Skeletal muscle cell (primary cell): ENCODE measurements at regions not wholly inside any gene's neighbourhood (a gene's known extent, or its start where the extent isn't known, plus 50 kb on each side); places are given as distances from the start of the nearest gene placed in this dataset.
A peak's percentile ranks its signal among the peaks of the same experiment; 100 is the strongest.

ENCODE experiments used
- DNase-seq: peaks from one replicate; pipeline ENCODE4 v3.0.0-alpha.2; 2010; ENCODE audit warnings: low read depth
- H3K4me3 ChIP-seq: 2 replicates; pipeline ENCODE4 v1.5.1; 2011; ENCODE audit warnings: low read depth, mild to moderate bottlenecking, control low read depth, low read length, moderate library complexity

DNA sequence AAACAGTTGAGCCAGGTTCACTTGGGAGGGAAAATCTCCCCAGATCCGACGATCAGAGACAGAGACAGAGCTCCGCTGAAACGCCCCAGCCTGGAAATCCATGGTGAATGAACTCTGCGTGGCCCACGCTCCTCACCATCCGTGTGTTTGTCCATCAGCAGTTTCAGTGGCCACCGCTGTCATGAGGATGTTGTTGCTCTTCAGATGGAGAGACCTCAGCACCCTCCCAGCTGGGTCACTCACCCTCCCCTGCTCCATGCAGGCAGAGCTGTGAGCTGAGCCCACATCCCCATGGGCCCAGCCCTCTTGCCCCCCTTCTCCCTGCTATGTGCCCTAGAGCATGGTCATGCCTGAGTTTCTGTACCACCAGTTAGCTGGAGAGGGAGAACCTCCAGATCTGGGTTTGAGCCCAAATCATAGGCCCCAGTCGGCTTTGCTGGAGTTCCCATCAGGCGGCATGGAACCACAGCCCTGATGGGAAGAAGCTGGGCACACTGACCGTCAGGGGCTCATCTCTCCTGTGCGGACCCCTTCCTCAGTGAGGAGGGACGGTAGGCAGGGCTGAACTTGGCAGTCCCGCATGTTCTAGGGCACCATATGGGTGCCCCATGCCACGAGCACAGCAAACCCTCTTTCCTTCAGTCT lies 154.4 kb upstream of the COL5A1 start:
- H3K4me3 ChIP-seq, result no peak overlapping the region
- DNase-seq, result no peak

DNA sequence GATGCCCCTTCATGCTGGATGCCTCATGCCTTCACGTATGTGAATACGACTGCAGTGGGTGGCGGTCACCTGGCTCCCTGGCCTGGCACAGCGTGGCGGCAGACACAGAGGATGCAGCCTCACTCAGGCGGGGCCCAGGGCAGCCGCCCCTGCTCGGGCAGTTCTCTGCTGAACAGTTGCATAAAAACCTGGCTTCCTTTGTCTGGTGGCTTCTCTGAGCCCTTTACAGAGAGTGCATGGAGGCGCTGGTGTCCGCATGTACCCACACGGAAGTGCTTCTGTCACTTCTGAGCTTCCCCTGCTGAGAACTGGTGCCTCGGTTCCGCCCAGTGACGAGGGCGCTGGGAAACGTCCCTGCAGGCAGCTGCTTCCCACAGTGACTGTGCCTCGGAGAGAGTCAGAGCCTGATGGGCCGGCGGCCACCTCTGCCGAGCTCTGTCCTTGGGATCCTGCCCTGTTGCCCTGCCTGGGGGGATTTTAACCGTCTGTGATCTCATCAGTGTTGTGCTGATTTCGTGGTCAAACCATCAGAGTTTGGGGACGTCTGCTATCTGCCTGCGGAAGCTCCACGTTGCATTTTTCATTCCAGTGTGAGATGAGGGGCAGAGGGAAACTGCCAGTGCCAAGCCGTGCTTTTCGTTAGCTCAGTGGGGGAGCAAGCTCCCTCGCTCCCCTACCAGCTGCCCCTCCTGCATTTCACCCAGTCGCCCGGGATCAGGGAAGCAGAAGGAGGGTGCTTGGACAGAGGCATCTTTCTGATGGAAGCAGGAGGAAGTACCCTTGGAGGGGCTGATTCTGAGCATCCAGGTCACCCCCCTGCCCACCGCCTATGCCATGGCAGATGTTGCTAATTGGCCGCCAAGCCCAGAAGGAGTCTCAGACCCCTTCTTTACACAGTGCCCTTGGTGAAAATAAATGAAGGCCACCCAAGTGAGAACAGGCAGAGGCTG lies 153.0 kb upstream of the COL5A1 start:
- no peak for DNase-seq
- no peak overlapping the region for H3K4me3 ChIP-seq

DNA sequence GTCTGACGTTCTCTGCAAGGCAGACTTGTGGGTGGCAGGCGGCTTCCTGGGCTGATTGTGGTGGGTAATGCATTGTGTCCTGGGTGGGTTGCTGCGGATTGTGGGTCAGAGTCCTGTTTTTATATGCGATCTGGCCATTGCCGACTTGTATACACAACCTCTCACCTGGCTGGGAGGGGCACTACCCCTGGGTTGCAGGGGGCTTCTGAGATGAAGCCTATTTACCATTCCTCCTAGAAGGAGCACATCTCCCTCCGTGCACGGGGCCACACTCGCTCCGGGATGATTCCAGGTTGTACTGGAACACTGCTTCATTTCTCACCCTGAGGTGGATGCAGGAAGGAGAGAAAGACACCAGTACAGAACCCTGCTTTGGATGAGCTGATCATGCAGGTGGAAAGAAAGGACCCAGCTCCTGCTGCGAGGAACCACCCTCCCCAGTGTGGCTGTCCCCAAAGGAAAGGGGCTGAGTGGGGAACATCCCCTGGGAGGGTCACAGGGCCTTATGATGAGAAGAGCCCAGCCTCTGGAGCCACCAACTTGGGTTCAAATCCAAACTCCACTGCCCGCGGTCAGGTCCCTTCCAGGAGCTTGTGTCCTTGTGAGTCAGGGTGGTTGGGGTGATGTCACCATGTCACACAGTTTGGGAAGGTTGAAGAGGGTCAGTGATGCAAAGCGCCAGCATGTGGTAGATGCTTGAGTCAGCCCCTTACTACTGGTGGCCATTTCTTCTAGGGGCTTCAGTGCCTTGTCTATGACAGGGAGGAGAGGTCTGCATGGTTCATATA lies 151.8 kb upstream of the COL5A1 start:
- no peak for DNase-seq
- H3K4me3 ChIP-seq, result no peak overlapping the region

DNA sequence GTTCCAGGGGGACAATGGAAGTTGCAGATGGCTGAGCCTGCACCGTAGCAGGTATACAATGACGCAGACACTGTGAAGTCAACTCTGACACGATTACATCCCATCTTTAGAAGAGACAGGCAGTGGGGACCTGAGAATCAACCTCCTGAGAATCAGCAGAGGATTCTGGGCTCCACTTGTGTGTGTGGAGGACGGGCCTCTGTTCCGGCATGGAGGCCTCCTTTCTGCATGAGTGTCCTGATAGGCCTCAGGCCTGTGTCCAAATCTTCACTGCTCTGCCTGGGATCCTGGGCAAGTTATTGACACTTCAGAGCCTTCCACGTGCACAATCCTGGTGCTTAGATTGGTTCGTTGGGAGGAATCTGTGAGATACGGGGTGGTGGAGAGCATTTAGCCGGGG lies 151.2 kb upstream of the COL5A1 start:
- DNase-seq, result no peak
- no peak overlapping the region for H3K4me3 ChIP-seq

DNA sequence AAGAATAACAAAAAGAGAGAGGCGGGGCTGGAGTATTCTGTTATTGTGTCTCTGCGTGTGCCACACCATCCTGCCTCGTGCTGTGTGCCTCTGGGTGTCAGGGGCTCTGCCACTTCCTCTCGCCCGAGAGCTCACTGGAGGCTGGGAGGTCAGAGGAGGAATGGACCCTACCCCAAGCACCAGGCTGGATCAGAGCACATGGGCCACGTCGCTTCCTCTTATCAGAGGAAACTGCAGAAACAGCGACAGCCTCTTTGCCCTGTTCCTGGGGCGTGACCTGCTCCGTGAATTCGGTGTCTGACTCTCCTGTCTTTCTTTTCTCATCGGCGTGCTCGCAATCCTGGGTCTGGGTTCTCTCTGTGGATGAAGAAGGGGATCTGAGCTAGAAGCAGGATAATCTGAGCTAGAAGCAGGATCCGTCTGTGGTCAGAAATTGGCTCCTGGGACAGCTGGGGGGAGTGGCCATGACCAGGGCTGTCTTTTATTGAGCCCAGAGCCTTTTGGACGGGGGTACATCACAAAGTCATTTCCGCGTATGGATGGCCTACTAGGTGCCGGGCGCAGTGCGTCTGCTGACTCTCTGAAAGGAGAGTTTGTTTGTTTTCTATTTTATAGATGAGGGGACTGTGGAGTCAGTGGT lies 150.3 kb upstream of the COL5A1 start:
- no peak for DNase-seq
- no peak overlapping the region for H3K4me3 ChIP-seq

DNA sequence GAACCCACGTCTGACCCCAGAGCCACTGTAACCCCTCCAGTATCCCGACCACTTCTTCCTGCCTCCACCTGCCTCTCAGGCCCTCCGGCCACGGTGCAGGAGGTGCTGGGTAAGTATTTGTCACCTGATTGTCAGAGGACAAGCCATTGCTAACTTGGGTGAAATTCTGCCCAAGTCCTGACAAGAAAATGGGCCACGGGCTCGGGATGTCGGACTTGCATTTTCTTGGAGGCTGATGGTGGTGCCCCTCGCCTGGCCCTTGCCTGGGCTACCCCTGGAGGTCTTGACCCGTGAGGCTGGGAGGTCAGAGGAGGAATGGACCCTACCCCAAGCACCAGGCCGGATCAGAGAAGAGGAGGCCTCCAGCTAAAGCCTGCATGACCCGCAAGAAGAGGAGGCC lies 149.7 kb upstream of the COL5A1 start:
- H3K4me3 ChIP-seq, result no peak overlapping the region
- DNase-seq, result no peak

DNA sequence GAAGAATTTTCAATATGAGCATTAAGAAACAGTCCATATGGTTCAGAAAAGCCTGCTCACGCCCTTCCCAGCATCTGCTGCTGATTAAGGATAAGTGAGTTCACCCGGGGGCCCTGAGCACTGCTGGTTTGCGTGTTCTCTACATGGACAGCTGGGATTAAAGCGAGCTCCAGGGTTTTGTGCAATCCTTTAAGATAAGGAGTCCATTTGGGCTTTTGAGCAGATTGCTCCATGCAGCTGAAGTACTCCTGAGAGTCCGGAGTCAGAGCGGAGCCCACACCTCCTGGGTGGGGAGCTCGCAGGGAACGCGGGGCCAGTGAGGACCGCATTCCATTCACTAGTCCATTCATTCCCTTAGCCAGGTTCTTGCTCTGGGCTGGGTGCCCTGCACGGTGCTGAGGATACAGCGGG lies 149.3 kb upstream of the COL5A1 start:
- peak; percentile 71 for DNase-seq
- H3K4me3 ChIP-seq, result no peak overlapping the region

DNA sequence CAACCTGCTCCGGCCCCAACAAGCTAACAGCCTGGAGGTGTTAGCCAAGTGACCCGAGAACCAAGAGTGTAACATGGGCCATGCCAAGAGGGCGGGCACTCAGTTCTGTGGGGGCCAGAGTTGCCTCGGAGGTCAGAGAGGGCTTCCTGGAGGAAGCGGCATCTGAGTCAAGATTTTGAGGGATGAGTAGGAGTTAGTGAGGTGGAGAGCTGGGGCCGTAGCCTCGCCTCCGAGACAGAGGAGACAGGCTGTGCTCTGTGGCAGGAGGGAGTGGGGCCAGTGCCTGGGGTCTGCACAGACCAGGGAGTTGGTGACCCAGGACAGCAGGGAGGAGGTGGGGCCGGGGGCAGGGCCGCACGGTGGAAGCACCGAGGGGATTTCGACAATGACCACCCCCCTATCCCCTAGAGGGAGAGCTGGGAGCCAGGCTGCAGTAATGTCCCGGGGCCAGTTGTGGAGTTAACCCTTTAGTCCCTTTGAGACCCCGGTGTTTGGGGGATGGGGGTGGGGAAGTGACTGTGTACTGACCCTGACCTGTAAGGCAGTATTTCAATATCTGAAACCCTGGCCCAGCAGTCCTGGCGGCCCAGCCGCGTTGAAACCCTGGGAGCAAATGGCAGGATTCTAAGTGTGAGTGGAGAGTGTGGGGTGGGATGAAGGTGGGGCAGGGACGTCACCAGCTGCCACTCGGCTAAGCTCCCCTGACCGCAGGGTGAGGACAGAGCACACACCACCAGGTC lies 148.7 kb upstream of the COL5A1 start:
- no peak overlapping the region for H3K4me3 ChIP-seq
- DNase-seq, result no peak

DNA sequence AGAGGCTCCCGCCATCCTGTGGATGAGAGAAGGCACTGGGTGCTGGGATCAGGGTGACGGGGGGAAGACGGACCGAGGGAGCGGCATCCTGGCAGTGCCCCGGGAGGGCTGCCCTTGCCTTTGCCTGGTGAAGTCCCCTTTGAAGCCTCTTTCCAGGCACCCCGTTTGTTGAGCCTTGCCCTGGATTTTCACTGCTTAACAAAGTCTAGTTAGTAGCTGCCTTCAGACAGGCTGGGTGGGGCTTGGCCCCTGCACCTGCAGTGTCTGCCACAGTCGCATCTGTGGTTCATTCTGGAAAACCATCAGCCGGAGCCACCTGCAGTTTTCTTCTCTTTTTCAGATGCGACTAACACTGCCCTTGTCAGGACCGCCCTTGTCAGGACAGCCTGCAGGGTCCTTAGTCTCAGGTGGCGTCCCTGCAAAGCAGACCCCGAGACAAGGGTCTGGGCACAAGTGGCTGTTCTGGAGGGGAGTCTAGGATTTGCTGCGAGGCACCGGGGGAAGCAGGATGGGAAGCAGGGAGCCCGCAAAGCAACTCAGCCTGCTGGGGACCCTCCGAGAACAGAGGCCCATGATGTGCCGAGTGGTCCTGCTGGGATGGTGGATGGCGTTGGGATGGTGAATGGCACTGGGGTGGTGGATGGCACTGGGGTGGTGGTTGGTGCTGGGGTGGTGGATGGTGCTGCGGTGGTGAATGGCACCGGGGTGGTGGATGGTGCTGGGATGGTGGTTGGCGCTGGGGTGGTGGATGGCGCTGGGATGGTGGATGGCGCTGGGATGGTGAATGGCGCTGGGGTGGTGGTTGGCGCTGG lies 147.9 kb upstream of the COL5A1 start:
- DNase-seq, result no peak

DNA sequence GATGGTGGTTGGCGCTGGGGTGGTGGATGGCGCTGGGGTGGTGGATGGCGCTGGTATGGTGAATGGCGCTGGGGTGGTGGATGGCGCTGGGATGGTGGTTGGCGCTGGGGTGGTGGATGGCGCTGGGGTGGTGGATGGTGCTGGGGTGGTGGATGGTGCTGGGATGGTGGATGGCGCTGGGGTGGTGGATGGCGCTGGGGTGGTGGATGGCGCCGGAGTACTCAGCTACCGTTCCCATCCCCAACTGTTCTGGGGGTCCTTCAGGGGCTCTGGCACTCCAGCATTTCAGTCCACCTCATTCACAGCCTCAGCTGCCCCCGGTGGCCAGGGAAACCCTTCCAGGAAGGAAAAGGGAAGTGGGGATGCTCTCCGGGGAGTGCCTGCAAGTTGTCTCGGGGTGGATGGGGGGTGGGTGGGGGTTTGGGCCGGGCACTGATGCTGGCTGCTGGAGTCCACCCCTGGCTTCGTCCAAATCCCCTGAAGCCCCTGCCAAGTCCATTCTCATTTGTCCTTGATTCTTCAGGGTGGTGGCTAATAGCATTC lies 147.3 kb upstream of the COL5A1 start:
- DNase-seq, result no peak
- H3K4me3 ChIP-seq, result no peak overlapping the region

More for the DNA sequence above, 147.9 kb upstream of the COL5A1 start:
- no peak overlapping the region for H3K4me3 ChIP-seq

DNA sequence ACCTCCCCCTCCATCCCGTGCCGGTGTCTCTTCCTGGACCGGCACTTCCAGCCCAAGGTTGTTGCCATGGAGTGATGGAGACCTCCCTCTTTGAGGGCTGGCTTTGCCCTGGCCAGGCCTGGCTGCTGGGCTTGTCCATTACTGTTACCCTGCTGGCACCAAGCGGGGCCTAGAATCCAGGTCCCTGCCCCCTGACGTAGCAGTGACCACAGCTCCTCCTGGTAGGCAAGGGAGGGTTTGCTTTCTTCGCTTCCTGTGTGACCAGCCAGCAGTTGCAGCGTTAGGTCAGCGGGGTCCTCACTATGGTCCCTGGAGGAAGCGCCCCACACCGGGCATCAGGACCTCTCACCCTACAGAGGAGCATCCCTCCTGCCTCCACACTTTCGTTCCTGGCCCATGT lies 146.7 kb upstream of the COL5A1 start:
- no peak overlapping the region for H3K4me3 ChIP-seq
- DNase-seq, result no peak

DNA sequence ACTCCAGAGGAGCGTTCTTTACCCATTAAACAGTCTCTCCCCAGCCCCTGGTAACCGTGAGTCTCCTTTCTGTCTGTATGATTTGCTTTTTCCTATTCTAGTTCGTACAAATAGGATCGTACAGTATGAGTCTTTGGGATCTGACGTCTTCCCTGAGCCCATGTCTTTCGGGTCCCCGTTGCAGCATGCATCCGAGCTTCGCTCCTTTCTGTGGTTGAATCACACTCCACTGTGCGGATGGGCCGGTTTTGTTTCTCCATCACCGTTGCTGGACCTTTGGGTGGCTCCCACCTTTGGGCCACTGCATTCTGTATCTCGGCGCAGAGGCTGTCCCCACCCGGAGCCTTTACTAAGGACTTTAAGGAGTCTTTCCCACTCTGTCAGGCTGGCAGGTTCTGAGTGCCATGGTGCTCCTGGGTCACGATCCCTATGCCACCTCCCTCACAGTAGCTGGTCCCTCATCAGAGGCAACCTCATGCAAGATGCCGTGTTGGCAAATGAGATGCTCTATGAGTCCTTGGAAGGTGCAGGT lies 145.7 kb upstream of the COL5A1 start:
- no peak for DNase-seq
- H3K4me3 ChIP-seq, result no peak overlapping the region

DNA sequence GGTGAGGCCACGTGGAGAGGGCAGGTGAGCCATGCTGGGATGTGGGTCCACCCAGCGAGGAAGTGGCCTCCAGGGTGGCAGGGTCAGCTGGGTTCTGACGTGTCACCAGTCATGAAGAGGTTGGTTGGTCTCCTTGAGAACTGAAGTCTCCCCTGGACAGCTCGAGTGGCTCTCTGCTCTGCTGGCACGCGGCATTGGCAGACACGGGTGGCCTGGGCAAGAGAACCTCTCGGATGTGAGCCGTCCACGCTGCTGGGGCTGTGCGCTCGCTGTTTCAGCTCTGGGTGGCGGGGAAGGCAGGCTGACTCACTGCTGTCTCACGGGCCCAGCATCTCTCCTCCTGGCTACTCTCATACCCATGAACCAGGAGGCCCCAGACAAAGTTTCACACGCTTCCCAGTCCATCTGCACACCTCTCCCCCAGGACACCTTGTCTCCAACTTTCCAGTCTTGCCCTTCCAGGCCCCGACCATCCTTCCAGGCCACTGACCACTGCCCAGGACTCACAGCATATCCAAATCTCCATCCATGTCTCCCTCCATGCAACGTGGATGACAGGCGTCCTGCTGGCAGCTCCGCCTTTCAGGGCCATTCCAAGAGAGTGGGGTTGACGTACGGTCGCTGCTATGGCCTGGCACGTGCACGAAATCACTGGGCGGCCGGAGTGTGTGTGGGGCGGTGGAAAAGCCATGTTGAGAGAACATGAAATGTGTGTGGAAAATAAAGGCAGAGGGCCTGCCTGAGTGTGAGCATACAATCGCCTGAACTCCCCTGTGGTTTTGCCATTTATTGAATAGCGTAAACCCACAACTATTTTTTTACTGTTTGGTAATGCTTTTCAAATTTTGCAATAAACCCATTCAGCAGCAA lies 145.0 kb upstream of the COL5A1 start:
- no peak overlapping the region for H3K4me3 ChIP-seq
- DNase-seq, result no peak

DNA sequence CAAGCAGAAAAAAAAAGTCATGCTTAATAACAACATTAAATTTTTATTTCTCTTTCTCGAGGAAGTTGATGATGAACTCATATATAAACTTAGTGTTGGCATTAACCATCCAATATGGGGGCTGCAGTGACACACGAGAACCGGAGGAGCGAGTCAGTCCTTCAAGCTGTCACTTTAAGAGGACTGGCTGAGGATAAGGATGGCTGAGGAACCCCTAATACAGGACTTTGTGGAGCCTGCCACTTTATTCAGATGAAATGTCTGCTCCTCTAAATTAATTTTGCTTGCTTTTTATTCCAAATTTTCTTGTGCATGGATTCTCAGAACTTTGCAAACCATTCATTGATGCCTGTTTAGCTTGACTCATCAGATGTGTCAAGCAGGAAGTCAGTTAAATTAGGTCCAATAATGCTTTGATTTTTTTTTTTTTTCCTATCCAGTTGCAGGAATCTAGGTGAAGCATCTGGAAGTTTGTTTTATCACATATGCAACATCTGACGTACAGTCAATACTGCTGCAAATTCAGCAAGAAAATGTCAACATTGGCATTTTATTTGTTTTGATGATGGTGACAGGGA lies 144.2 kb upstream of the COL5A1 start:
- no peak overlapping the region for H3K4me3 ChIP-seq
- DNase-seq, result no peak

DNA sequence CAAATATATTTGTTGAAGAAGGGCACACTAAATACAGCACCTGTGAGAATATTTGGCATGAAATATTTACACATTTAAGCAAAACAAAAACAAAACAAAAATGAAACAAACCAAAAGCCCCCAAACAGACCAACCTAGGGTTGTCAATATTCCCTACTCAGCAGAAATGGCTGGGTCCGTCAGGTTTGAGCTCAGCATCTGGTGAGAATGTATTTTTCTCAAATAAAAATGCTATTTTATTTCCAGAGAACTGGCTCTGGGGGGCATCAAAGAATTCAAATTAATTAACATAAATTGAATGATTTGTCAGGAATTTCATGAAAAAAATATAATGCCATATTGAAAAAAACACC lies 142.8 kb upstream of the COL5A1 start:
- DNase-seq, result no peak
- no peak overlapping the region for H3K4me3 ChIP-seq

DNA sequence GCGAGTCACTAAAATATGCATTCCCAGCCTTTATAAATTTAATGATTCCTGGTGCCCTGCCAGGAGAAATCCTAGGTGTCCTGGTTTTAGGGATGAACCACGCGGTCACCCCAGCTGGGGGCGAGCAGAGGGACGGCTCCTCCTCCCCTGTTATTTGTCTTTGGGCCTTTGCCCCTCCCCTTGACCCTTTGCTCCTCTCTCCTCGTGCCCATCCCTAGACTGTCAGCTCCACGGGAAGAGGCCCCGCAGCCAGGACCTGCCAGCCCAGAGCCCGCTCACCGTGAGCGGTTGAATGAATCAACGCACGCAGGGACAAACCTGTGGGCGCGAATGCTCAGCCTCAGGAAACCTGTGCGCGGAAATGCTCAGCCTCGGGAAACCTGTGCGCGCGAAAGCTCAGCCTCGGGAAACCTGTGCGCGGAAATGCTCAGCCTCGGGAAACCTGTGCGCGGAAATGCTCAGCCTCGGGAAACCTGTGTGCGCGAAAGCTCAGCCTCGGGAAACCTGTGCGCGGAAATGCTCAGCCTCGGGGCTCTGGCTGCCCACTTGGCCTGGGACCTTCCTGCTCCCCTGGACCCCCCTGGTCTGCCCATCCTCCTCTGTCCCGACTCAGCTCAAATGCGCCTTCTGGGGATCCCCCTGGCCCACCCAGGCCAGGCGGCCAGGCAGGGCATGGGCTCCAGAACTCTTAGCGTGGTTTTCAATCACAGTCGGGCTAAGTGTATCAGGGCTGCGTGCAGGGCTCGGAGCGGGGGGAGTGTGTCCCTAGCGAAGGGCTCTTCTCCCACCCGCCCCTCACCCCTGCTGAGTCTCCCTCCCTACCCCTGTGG lies 140.5 kb upstream of the COL5A1 start:
- DNase-seq, result no peak
- no peak overlapping the region for H3K4me3 ChIP-seq
